SK-N-SH (cell line): ENCODE measurements at regions not wholly inside any gene's neighbourhood (a gene's known extent, or its start where the extent isn't known, plus 50 kb on each side); places are given as distances from the start of the nearest gene placed in this dataset.

Source experiments
- CTCF ChIA-PET: fragments of 300-600, 350-600 bp; formaldehyde crosslinking; extraction: SDS; loops from one replicate; lab custom pipeline; 2021; lab: Yijun Ruan, JAX
- POLR2A ChIA-PET: fragments of 350-600 bp; sonication (Branson Sonifier 250); formaldehyde crosslinking; extraction: SDS; loops from one replicate; lab custom pipeline; 2020; ENCODE audit warnings: antibody characterized with exemption, inconsistent platforms; lab: Yijun Ruan, JAX
- DNase-seq: peaks from one replicate; pipeline ENCODE4 v3.0.0; 2012
- H2AFZ ChIP-seq: fragments of 200-600 bp; sonication (generic); 2 replicates; pipeline ENCODE4 v1.8.1; 2016; ENCODE audit warnings: antibody characterized with exemption, mild to moderate bottlenecking, low read depth
- H3F3A ChIP-seq: fragments of 200-600 bp; sonication (generic); replicated peaks from 2 replicates; pipeline ENCODE3; 2016; ENCODE audit warnings: antibody characterized with exemption, mild to moderate bottlenecking; ENCODE audit not compliant: insufficient read depth
- H3K27ac ChIP-seq, 2 experiments: fragments of 200-500 bp in 1 of 2; fragments of 200-600 bp in 1 of 2; sonication (Bioruptor generic) in 1 of 2; sonication (generic), shearing (Covaris generic) in 1 of 2; 2 replicates each; pipeline versions ENCODE4 v1.5.1 to v1.6.1; 2014 to 2016; ENCODE audit warnings: low read depth in 2 of 2, inconsistent platforms in 1 of 2, low read length in 1 of 2, mild to moderate bottlenecking in 1 of 2, mixed read lengths in 1 of 2
- H3K27me3 ChIP-seq: fragments of 200-600 bp; sonication (generic), shearing (Covaris generic); 2 replicates; pipeline ENCODE4 v1.6.1; 2016; ENCODE audit warnings: mixed run types; ENCODE audit not compliant: insufficient read depth
- H3K36me3 ChIP-seq, 2 experiments: fragments of 200-500 bp in 1 of 2; fragments of 200-600 bp in 1 of 2; sonication (Bioruptor generic) in 1 of 2; sonication (generic) in 1 of 2; replicated peaks in 1 of 2; 2 replicates each; pipeline versions ENCODE3 to v1.5.1; 2014 to 2016; ENCODE audit warnings: low read length in 1 of 2, mild to moderate bottlenecking in 1 of 2; ENCODE audit not compliant: insufficient read depth in 2 of 2, control insufficient read depth in 1 of 2
- H3K4me1 ChIP-seq, 2 experiments: fragments of 200-500 bp in 1 of 2; fragments of 200-600 bp in 1 of 2; sonication (Bioruptor generic) in 1 of 2; sonication (generic), shearing (Covaris generic) in 1 of 2; 2 replicates each; pipeline versions ENCODE4 v1.5.1 to v1.6.1; 2014 to 2016; ENCODE audit warnings: low read depth in 1 of 2, low read length in 1 of 2, mixed run types in 1 of 2; ENCODE audit not compliant: insufficient read depth in 2 of 2, control insufficient read depth in 1 of 2
- H3K4me2 ChIP-seq: fragments of 200-600 bp; sonication (generic), shearing (Covaris generic); 2 replicates; pipeline ENCODE4 v1.6.1; 2017; ENCODE audit warnings: mixed run types
- H3K4me3 ChIP-seq, 2 experiments: fragments of 200-500 bp in 1 of 2; fragments of 200-600 bp in 1 of 2; sonication (Bioruptor generic) in 1 of 2; sonication (generic), shearing (Covaris generic) in 1 of 2; 2 replicates each; pipeline versions ENCODE4 v1.5.1 to v1.8.1; 2014 to 2016; ENCODE audit warnings: low read depth in 2 of 2, inconsistent platforms in 1 of 2, low read length in 1 of 2, mild to moderate bottlenecking in 1 of 2, mixed read lengths in 1 of 2, moderate library complexity in 1 of 2
- H3K79me2 ChIP-seq: fragments of 200-600 bp; sonication (generic); 2 replicates; pipeline ENCODE4 v1.8.1; 2017; ENCODE audit warnings: mild to moderate bottlenecking; ENCODE audit not compliant: insufficient read depth
- H3K9ac ChIP-seq: fragments of 200-600 bp; sonication (generic); 2 replicates; pipeline ENCODE4 v1.6.1; 2017; ENCODE audit warnings: mixed run types
- H3K9me2 ChIP-seq: fragments of 200-600 bp; sonication (generic); 2 replicates; pipeline ENCODE4 v1.6.1; 2017; ENCODE audit warnings: mixed run types
- H3K9me3 ChIP-seq: fragments of 200-600 bp; sonication (generic); 2 replicates; pipeline ENCODE4 v1.6.1; 2017; ENCODE audit warnings: mixed run types, mild to moderate bottlenecking, moderate library complexity
- H4K20me1 ChIP-seq: fragments of 200-600 bp; sonication (generic); 2 replicates; pipeline ENCODE4 v1.6.1; 2017; ENCODE audit warnings: mild to moderate bottlenecking, mixed run types; ENCODE audit not compliant: insufficient read depth
- CHD2 ChIP-seq: fragments of 150-350 bp; IDR thresholded peaks from 2 replicates; pipeline ENCODE4 v1.6.1; 2018; ENCODE audit warnings: low read length; ENCODE audit not compliant: partially characterized antibody
- FOXJ3 ChIP-seq: sonication (generic); formaldehyde crosslinking; IDR thresholded peaks from 2 replicates; pipeline ENCODE4 v1.5.1; 2020; ENCODE audit warnings: mild to moderate bottlenecking, missing genetic modification reagents
- MEF2A ChIP-seq: IDR thresholded peaks from 2 replicates; pipeline ENCODE4 v1.4.0; 2012; ENCODE audit warnings: low read depth, borderline replicate concordance
- RCOR1 ChIP-seq: fragments of 150-350 bp; IDR thresholded peaks from 2 replicates; pipeline ENCODE4 v1.6.1; 2017; ENCODE audit warnings: antibody characterized with exemption, low read length
- RFX5 ChIP-seq: IDR thresholded peaks from 2 replicates; pipeline ENCODE4 v1.6.1; 2012; ENCODE audit warnings: mild to moderate bottlenecking, improper control_type of control experiment, low read length
- RXRA ChIP-seq: IDR thresholded peaks from 2 replicates; pipeline ENCODE4 v1.4.0; 2012; ENCODE audit warnings: low read depth, mild to moderate bottlenecking, borderline replicate concordance
- TCF12 ChIP-seq: IDR thresholded peaks from 2 replicates; pipeline ENCODE4 v1.4.0; 2012
- WGBS: methylation state at CpG from one replicate; pipeline ENCODE4 v1.1.6; 2017; ENCODE audit warnings: low lambda C conversion rate; 5-methylcytosine and 5-hydroxymethylcytosine counted together
- TF ChIP-seq, protein P1 (sequence below): IDR thresholded peaks from 2 replicates; pipeline ENCODE4 v1.6.1; 2012; ENCODE audit warnings: mild to moderate bottlenecking, low read depth, low read length, moderate library complexity
- TF ChIP-seq, protein P2 (sequence below): fragments of 200-600 bp; sonication (generic); IDR thresholded peaks from 2 replicates; pipeline ENCODE4 v1.6.1; 2017; ENCODE audit warnings: antibody characterized with exemption, mild to moderate bottlenecking, moderate library complexity
- TF ChIP-seq, protein P3 (sequence below): fragments of 150-350 bp; IDR thresholded peaks from 2 replicates; pipeline ENCODE4 v1.6.1; 2016; ENCODE audit warnings: mild to moderate bottlenecking, low read depth, low read length
- TF ChIP-seq, protein P4 (sequence below): IDR thresholded peaks from 2 replicates; pipeline ENCODE4 v1.4.0; 2012; ENCODE audit warnings: low read depth, borderline replicate concordance

DNA sequence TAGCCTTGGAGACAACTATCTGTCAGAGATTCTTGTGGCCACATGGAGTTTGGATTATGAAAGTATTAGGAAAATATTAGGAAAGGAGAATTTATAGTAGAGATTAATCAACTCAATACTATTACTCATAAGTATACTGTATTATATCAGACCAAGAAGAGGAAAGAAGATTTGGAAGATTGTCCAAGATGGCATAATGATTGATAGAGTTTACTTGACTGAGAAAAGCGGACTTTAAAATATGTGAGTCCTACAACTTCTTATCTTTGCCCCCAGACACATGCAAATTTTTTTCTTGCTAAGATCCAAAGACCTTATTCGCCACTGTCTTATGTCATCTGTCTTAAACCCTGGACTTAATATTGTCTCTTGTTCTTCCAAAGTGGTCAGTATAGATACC, 54.8 kb upstream of the SHISA3 start:
- Histone ChIP-seq H3K9ac (no peak overlapping the region), H2AFZ (no peak overlapping the region), H3K27me3 (no peaks in the 10 kb centered on the region), H3K4me1 (peaks cover 4 to 7% of the 10 kb centered on the region in 2 experiments; a peak in 1 of 4 replicates), H3K4me2 (no peak overlapping the region), H3K9me2 (no peaks in the 10 kb centered on the region), H4K20me1 (no peaks in the 10 kb centered on the region), H3K79me2 (no peaks in the 10 kb centered on the region), H3K9me3 (no peaks in the 10 kb centered on the region), H3F3A (no peaks in the 10 kb centered on the region), H3K27ac (no peak overlapping the region), H3K36me3 (no peaks in the 10 kb centered on the region), H3K4me3 (no peak overlapping the region)
- DNase-seq = no peak
- ChIA-PET CTCF (interaction anchor here (1.2 to 1.5 kb wide), 2 partner anchors 13 to 60 kb away, joined by 3 to 4 read pairs; no protein-coding TSS in a partner anchor), POLR2A (no interaction called here)
- 58% methylated on average over 2 of the region's 2 CpGs for WGBS
- TF ChIP-seq, protein P1, sequence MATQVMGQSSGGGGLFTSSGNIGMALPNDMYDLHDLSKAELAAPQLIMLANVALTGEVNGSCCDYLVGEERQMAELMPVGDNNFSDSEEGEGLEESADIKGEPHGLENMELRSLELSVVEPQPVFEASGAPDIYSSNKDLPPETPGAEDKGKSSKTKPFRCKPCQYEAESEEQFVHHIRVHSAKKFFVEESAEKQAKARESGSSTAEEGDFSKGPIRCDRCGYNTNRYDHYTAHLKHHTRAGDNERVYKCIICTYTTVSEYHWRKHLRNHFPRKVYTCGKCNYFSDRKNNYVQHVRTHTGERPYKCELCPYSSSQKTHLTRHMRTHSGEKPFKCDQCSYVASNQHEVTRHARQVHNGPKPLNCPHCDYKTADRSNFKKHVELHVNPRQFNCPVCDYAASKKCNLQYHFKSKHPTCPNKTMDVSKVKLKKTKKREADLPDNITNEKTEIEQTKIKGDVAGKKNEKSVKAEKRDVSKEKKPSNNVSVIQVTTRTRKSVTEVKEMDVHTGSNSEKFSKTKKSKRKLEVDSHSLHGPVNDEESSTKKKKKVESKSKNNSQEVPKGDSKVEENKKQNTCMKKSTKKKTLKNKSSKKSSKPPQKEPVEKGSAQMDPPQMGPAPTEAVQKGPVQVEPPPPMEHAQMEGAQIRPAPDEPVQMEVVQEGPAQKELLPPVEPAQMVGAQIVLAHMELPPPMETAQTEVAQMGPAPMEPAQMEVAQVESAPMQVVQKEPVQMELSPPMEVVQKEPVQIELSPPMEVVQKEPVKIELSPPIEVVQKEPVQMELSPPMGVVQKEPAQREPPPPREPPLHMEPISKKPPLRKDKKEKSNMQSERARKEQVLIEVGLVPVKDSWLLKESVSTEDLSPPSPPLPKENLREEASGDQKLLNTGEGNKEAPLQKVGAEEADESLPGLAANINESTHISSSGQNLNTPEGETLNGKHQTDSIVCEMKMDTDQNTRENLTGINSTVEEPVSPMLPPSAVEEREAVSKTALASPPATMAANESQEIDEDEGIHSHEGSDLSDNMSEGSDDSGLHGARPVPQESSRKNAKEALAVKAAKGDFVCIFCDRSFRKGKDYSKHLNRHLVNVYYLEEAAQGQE = no peak
- no peak for TF ChIP-seq RCOR1
- no peak for TF ChIP-seq RXRA
- TF ChIP-seq FOXJ3 (CRISPR knock-in tag) = no peak
- no peak for TF ChIP-seq CHD2
- TF ChIP-seq, protein P2, sequence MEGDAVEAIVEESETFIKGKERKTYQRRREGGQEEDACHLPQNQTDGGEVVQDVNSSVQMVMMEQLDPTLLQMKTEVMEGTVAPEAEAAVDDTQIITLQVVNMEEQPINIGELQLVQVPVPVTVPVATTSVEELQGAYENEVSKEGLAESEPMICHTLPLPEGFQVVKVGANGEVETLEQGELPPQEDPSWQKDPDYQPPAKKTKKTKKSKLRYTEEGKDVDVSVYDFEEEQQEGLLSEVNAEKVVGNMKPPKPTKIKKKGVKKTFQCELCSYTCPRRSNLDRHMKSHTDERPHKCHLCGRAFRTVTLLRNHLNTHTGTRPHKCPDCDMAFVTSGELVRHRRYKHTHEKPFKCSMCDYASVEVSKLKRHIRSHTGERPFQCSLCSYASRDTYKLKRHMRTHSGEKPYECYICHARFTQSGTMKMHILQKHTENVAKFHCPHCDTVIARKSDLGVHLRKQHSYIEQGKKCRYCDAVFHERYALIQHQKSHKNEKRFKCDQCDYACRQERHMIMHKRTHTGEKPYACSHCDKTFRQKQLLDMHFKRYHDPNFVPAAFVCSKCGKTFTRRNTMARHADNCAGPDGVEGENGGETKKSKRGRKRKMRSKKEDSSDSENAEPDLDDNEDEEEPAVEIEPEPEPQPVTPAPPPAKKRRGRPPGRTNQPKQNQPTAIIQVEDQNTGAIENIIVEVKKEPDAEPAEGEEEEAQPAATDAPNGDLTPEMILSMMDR = no peak
- TF ChIP-seq, protein P3, sequence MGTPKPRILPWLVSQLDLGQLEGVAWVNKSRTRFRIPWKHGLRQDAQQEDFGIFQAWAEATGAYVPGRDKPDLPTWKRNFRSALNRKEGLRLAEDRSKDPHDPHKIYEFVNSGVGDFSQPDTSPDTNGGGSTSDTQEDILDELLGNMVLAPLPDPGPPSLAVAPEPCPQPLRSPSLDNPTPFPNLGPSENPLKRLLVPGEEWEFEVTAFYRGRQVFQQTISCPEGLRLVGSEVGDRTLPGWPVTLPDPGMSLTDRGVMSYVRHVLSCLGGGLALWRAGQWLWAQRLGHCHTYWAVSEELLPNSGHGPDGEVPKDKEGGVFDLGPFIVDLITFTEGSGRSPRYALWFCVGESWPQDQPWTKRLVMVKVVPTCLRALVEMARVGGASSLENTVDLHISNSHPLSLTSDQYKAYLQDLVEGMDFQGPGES = no peak
- no peak for TF ChIP-seq MEF2A
- TF ChIP-seq RFX5 = no peak
- TF ChIP-seq, protein P4, sequence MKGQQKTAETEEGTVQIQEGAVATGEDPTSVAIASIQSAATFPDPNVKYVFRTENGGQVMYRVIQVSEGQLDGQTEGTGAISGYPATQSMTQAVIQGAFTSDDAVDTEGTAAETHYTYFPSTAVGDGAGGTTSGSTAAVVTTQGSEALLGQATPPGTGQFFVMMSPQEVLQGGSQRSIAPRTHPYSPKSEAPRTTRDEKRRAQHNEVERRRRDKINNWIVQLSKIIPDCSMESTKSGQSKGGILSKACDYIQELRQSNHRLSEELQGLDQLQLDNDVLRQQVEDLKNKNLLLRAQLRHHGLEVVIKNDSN = no peak
- TF ChIP-seq TCF12 = no peak
